GM21447 (cell line): ENCODE measurements at regions not wholly inside any gene's neighbourhood (a gene's known extent, or its start where the extent isn't known, plus 50 kb on each side); places are given as distances from the start of the nearest gene placed in this dataset.
"Not testable (repeated sequence)": the region's sequence is repeated elsewhere in the genome, so short reads cannot be mapped to it uniquely, and the experiment has no call there.

Experiments used
- ATAC-seq: cut with Tn5 transposase; IDR thresholded peaks from one replicate; pipeline ENCODE4 v1.9.1; 2021; ENCODE audit not compliant: unreplicated experiment

GRCh38 chr4:18439311-18439710 lies 417.8 kb upstream of the LCORL start:
- ATAC-seq: no peak

DNA sequence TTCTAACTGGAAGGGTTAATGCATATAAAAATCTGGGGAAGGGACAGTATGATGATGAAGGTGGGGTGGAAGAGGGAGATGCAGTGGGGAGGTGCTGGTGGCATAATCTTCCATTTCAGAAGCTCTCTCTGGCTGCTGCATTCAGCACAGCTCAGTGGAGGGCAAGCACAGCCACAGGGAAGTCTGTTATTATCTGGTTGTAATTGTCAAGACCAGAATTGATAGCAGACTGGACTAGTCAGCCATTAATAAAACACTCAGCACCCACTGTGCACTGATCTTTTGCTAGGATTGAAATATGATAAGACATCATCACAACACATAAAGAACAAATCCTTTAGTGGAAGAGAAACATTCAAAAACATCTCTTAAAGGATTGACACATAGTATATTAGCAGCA lies 414.2 kb upstream of the LCORL start:
- no peak for ATAC-seq

DNA sequence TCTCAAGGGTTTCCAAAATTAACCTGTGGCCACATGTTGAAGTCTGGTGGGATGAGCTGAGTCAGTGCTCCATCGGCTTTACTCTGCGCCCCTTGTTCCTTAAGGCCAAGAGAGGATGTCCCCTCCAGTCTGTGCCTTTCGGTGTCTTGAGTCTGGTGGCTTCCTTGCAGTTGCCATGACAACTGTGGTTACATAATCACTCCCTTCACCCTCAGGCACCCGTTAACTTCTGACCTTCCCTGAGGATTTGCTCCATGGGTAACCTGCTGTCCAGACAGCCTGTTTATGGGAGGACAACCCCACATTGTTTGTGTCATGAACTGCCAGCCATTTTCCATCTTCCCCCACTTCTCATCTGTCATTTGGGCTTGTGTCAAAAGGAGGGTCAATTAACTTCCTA lies 401.1 kb upstream of the LCORL start:
- no peak for ATAC-seq

- no peak for ATAC-seq
Observed at GRCh38 chr4:18421519-18421918, 400.0 kb upstream of the LCORL start.

DNA sequence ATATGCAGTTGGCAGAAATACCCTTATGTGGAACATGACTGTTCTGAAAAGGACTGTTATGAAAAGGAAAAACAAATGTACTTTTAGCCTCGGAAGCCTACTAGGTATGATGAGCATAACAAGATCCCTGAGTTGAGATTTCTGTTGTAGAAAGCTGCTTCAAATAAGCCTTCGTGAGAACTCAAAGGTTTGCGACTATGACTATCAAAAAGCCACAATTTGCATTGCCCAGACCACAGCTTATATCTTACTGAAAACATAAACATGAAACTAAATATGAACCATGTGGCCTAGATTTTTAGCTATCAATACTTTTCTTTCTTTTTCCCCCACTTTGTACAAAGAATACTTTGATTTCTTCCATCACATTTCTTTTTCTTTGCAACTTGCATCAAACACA lies 398.2 kb upstream of the LCORL start:
- no peak for ATAC-seq

DNA sequence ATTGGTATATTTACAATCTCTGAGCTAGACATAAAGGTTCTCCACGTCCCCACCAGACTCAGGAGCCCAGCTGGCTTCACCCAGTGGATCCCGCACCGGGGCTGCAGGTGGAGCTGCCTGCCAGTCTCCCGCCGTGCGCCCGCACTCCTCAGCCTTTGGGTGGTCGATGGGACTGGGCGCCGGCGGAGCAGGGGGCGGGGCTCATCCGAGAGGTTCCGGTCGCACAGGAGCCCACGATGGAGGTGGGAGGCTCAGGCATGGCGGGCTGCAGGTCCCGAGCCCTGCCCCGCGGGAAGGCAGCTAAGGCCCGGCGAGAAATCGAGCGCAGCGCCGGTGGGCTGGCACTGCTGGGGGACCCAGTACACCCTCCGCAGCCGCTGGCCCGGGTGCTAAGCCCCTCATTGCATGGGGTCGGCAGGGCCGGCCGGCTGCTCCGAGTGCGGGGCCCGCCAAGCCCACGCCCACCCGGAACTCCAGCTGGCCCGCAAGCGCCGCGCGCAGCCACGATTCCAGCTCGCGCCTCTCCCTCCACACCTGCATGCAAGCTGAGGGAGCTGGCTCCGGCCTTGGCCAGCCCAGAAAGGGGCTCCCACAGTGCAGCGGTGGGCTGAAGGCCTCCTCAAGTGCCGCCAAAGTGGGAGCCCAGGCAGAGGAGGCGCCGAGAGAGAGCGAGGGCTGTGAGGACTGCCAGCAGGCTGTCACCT lies 396.8 kb upstream of the LCORL start:
- not testable (repeated sequence) for ATAC-seq

DNA sequence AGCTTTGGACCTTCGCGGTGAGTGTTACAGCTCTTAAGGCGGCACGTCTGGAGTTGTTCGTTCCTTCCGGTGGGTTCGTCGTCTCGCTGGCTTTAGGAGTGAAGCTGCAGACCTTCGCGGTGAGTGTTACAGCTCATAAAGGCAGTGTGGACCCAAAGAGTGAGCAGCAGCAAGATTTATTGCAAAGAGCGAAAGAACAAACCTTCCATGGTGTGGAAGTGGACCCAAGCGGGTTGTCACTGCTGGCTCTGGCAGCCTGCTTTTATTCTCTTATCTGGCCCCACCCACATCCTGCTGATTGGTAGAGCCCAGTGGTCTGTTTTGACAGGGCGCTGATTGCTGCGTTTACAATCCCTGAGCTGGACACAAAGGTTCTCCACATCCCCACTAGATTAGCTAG lies 396.1 kb upstream of the LCORL start:
- not testable (repeated sequence) for ATAC-seq

DNA sequence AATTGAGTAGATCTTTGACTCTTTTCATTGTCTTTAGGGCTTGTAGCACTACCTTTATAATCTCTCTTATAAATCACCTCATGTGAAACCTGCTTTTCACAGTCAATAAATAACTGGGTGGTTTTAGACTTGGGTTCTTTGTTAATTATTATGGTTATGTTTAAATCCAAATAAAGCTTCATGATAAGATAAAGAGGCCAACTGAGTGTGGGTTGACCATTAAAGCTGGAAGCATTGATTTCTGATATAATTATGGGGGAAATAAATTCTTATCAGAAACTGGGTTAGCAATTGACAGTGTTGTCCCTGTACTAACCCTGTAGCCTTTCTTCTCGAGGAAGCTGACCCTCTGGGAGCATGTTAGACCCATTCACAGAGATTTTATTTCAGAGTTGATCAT lies 384.7 kb upstream of the LCORL start:
- no peak for ATAC-seq

GRCh38 chr4:18405054-18405453 lies 383.5 kb upstream of the LCORL start:
- ATAC-seq: no peak

DNA sequence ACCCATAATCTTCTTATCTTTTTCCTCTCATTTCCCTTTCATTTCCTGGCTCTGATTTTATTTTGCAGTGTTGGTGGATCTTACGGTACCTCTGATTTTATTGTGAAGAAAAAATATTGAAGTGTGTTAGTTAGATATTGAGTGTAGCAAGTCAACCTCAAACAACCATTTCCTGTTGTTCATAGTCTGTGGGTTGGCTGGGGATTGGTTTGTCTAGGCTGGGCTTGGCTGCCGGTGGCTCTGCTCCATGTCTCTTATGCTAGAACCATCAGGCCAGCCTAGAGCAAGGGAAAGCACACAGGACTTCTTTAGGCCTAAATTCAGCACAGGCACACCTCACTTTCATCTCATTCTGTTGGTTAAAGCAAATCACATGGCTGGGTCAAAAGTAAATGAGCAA lies 383.1 kb upstream of the LCORL start:
- ATAC-seq: no peak

GRCh38 chr4:18403327-18403726 lies 381.8 kb upstream of the LCORL start:
- no peak for ATAC-seq

DNA sequence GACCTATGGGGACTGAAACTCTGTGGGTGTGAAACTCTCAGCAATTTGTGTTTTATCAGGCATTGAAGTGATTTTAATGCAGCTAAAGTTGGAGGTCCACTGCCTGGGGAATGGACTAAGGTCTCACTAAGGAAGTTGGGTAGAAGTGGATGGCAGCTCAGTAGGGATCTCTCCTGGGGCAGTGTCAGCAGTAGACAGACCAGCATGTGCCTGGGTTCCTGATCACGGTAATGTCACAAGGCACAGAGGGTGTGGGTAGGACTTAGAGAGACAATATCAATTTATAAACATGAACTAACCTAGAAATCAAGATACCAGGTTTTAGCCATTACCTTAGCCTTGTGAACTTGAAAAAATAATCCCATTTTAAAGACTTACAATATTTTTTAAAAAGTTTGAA lies 380.3 kb upstream of the LCORL start:
- no peak for ATAC-seq

- no peak for ATAC-seq
Observed at GRCh38 chr4:18401425-18401824, 379.9 kb upstream of the LCORL start.

GRCh38 chr4:18398661-18399060 lies 377.1 kb upstream of the LCORL start:
- ATAC-seq: no peak

GRCh38 chr4:18397681-18398390 lies 376.3 kb upstream of the LCORL start:
- ATAC-seq: no peak

- no peak for ATAC-seq
Observed at GRCh38 chr4:18394656-18395055, 373.1 kb upstream of the LCORL start.

DNA sequence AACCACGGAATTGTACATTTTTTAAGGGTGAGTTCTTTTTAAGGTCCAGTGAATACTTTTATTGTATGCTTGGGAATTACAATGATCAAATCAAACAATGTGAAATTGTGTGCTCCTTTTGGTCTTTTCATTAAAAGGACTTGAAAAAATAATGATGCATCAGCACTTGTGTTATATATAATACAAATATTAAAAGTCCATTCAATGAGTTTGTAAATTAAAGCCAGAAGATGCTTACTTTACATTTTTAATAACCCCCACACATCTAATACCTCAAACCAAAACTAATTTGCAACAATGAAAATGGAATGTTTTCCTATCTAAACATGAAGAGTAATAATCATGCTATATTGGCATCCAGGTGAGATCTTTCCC lies 369.8 kb upstream of the LCORL start:
- ATAC-seq: no peak

DNA sequence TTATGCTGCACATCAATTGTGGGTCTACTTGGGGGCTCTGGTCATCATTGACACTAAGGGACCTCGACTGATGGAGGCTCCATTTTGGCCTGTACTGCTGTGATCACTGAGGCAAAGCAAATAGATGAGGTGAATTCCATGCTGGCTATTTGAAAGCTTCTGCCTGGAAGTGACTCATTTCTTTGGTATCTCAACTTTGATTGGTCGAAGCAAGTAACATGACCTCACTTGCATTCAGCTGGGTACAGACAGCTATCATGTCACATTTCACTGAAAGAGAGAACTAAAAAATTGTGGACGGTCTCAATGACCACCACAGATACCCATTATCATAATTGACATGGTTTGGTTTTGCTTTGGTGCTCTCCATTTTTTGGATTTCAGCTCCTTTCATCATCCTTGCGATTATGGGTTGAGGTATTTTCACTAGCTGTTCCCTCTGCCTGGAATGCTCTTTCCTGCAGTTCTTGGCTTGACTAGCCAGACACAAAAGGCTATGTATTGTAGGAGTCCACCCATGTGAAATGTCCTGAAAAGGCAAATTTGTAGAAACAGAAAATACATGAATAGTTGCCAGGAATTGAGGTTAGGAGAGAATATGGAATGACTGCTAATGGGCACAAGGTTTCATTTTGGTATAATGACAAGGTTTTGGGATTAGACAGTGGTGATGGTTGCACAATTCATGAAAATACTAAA lies 369.2 kb upstream of the LCORL start:
- no peak for ATAC-seq

GRCh38 chr4:18389115-18389514 lies 367.6 kb upstream of the LCORL start:
- no peak for ATAC-seq

DNA sequence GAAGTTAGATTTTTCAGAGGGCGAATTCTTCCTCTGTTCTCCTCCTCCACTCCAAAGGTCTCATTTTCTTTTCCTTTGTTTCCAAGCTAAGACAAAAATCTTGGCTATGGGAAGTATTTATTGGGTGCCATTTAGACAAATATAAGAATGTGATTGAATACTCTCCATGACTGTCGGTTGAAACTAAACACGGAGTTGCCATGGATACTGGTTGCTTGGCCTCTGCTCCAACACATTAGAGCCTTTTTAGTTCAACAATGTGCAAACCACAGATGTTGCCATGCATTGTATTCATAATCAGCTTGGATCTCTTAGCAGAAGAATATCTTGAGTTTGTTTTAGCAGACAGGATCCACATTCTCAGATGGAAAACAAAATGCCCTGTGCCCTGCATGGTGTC lies 366.5 kb upstream of the LCORL start:
- no peak for ATAC-seq

DNA sequence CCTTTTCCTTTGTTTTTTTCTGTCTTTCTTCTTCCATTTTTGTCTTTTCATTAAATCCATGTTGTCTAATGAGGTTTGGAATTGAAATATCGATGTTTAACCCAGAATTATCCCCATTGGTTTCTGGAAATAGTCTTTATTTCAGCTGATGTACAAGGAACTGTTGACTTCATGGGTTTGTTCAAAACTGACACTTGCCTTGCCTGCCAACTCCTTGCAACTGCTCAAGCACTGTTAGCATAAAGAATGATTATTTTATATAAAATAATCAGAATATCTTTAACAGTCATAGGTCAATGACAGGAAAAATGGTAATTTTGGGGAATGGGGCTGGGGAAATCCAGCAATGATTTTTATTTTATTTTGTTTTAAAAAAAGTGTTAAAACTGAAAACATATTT lies 359.6 kb upstream of the LCORL start:
- ATAC-seq: no peak

DNA sequence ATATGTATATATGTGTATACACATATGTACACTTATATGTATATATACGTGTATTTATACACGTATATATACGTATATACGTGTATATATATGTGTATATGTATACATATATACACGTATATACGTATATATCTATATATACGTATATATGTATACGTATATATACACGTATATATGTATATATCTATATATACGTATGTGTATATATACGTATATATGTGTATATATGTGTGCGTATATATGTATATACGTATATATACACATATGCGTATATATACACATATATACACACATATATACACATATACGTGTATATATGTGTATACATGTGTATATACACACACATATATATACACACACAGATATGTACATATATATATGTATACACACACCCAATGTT lies 348.0 kb upstream of the LCORL start:
- no peak for ATAC-seq
